Stimulated activated CD4-positive, alpha-beta T cell treated with anti-CD3 and anti-CD28 coated beads, Interleukin-4, amount 100 ng/mL, for 48 hours (primary cell): ENCODE measurements at regions not wholly inside any gene's neighbourhood (a gene's known extent, or its start where the extent isn't known, plus 50 kb on each side); places are given as distances from the start of the nearest gene placed in this dataset.

ENCODE experiments used
- DNase-seq, 2 donors: peaks; one replicate each; pipeline ENCODE4 v3.0.0-alpha.2; 2020; ENCODE audit warnings: low read depth in 2 of 2

DNA sequence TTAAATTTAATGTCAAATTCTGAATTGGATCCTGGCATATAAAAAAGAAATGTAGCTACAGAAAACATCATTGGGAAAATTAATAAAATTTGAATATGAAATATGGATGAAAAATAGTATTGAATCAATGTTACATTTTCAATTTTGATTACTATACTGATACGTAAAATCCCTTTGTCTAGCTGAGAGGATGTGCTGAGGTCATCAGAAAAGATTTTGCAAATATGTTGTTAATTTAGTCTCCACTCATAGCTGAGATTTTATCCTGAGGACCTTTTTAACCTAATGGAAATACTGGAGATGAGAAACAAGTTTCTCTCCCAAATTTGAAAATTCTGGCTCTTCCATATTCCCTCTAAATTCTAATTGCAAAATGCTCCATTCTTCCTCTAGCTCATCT lies 84.4 kb upstream of the ADAMTS16 start:
- no peak for DNase-seq

DNA sequence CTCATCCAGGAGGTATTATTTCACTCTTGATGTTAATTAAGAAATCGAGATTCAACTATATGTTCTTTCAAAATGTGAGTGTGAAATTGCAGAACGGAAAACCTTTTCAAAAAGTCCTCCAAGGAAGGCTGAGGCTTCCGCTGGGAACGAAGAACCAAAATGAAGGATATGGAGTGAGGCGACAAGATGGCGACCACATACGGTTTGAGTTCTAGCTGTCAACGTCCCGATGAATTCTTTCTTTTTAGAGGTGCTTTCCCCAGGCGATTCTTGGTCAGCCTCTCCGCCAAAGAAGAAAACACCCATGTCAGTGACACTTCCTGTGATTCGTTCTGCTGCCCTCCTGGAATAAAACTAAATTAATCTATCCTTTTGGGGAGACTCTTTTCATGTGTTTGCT lies 78.3 kb upstream of the ADAMTS16 start:
- DNase-seq = no peak

- DNase-seq = no peak
These were observed 77.4 kb upstream of the ADAMTS16 start for GRCh38 chr5:5062525-5063302.

DNA sequence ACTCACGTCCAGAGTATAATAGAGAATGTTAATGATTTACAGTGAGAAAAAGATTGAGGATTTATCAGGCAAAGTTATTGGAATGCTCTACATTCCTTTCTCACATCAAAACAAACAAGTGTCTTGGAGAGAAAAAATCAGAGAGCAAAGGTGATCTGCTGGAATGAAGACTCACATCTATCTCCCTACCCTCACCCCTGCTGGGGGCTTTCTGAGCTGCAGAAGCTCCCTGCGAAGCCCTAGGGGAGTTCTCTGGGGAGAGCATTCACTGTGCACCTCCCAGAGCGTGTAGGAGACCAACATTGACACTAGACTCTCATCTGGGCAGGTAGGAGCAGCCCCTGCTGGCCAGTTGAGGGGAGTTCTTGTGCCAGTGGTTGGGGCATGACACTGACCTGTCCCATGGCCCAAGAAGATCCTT lies 76.6 kb upstream of the ADAMTS16 start:
- DNase-seq = no peak

DNA sequence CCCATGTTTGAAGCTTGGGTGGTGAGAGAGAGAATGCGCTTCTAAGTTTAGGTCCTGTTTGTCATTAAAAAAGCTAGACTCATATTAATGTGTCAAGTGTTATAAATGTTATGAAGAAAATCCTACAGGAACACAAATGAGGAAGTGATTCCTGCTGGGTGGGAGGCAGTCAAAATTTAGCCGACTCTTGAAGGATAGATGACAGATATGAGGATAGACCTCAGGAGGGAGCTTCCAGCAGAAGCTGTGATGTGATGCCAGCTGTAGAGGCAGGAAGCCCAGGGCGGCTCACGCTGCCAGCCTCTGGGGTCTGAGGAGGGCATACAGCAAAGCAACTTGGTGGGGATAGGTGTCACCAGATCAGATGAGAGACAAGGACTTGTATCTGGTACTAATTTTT lies 74.7 kb upstream of the ADAMTS16 start:
- no peak for DNase-seq

DNA sequence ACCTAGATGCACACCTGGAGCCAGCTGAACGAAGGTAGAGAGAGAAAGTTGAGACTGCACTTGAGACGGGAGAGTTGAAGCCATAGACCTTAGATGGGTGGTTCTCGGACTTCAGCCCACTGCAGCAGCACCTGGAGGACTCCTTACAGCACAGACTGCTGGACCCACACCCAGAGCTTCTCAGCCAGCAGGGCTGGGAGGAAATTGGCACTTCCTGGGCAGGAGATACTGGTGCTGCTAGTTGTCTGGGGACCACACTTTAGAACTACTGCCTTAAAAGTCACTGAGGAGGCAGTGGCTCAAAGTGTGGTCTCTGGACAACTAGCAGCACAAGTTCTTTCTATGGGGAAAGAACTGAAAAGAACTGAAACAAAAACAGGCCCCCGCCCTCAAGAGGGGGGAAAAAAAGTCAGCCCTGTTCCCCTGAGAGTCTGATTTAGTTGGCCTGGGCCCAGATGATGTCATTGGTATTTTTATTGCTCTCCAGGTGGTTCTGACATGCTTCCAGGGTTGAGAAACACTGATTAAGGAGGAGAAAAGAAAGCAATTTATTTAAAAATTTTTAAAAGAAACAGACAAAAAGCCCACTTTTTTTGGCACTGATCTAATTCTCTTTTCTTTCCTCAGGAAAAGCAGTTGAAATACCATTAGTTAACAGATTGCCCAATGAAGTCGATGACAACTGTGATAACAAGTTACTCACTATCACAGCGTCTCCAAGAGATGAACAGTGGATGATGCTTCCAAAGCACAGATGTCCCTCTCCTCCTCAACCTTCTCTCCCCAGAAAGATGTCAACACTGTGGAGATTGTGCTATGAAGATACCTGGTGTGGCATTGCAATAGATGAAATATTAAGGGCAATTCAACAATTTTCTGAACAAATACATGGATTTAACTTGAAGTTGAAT lies 73.6 kb upstream of the ADAMTS16 start:
- DNase-seq = no peak

DNA sequence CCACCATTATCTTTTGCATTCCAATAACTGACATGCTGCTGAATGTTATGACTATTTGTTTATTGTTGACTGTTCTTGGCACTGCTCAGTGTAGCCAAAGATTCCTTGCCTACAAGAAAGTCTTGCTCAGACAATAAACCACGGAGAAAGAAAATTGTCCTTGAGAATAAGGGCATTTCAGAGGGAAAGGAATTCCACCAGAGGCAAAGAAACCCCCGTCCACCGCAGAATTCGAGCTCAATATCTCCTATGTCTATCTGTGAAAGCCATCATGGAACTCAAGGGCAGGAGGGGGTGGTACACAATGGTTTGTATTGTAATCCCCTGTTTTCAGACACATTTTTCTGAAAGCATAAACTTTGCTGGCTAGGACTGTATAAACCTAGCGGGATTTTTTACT lies 70.3 kb upstream of the ADAMTS16 start:
- DNase-seq = no peak

DNA sequence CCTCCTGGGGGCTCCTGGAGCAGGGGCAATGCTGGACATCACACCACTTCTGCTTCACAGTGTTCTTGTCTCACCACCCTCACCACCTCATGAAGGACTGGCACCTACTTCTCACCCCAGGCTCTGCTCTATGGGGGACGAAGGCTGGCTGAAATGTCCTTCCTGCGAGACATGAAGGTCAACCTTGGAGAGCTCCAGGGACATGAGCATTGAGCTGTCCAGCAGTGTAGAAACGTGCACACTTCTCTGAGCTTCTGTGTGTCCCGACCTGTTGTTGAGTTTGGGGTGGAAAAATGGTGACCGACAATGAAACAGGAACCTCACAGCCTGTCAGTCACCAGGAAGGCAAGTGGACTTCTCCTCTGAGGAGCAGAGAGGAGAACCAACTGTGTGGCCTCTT lies 68.6 kb upstream of the ADAMTS16 start:
- DNase-seq = no peak

DNA sequence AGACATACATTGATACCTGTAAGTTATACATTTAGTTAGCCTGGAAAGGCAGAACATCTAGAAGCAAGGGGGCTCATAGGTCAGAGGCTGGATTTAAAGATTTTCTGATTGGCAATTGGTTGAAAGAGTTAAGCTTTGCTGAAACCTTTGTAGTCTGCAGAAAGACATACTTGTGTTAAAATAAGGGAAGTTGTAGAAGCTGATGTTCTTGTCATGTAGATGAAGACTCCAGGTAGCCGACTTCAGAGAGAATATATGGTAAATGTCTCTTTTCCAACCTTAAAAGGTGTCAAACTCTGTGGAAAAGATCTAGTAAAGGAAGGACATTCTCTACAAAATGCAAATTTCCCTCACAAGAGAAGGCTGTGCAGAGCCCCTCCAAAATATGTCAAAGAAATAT lies 62.9 kb upstream of the ADAMTS16 start:
- DNase-seq = no peak

- DNase-seq = no peak
These were observed 61.9 kb upstream of the ADAMTS16 start for GRCh38 chr5:5078009-5078897.

DNA sequence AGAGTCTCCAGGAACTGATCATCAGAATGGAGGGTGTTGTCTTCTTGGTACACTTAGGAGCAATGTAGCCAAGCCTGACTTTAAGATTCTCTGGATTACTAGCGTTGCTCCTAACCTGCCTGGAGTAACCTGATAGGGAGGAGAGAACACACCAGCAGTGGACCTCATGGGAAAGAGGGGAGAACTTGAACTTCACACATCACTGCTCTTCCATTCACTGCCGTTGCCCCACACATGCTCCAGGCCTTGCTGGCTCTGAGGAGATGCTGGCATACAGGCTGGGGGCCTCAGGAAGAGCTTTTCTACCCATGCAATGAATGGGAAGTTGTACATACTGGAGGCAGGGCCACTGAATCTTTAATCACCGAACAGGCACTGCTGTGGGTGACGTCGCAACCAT lies 60.3 kb upstream of the ADAMTS16 start:
- no peak for DNase-seq

- DNase-seq = no peak
These were observed 59.3 kb upstream of the ADAMTS16 start for GRCh38 chr5:5080790-5081189.

- DNase-seq = no peak
These were observed 54.7 kb upstream of the ADAMTS16 start for GRCh38 chr5:5085381-5085780.

GRCh38 chr5:5089895-5090649 lies 50.1 kb upstream of the ADAMTS16 start:
- no peak for DNase-seq
